Kidney epithelial cell (primary cell): ENCODE measurements at regions not wholly inside any gene's neighbourhood (a gene's known extent, or its start where the extent isn't known, plus 50 kb on each side); places are given as distances from the start of the nearest gene placed in this dataset.

Experiments used
- DNase-seq: peaks from one replicate; pipeline ENCODE4 v3.0.0-alpha.2; 2010; ENCODE audit warnings: low read depth
- H3K27me3 ChIP-seq: 2 replicates; pipeline ENCODE4 v1.6.0; 2011; ENCODE audit warnings: low read length; ENCODE audit not compliant: control insufficient read depth, insufficient read depth
- H3K36me3 ChIP-seq: 2 replicates; pipeline ENCODE4 v1.5.1; 2011; ENCODE audit warnings: low read length; ENCODE audit not compliant: control insufficient read depth, insufficient read depth
- H3K4me3 ChIP-seq: 2 replicates; pipeline ENCODE4 v1.5.1; 2011; ENCODE audit warnings: low read depth, mild to moderate bottlenecking, control low read depth, low read length
- TF ChIP-seq, protein P1 (sequence below): IDR thresholded peaks from 2 replicates; pipeline ENCODE4 v1.5.1; 2011; ENCODE audit warnings: mild to moderate bottlenecking, moderate library complexity, low read length, control low read depth, inconsistent platforms; ENCODE audit not compliant: insufficient read depth, poor library complexity, severe bottlenecking

DNA sequence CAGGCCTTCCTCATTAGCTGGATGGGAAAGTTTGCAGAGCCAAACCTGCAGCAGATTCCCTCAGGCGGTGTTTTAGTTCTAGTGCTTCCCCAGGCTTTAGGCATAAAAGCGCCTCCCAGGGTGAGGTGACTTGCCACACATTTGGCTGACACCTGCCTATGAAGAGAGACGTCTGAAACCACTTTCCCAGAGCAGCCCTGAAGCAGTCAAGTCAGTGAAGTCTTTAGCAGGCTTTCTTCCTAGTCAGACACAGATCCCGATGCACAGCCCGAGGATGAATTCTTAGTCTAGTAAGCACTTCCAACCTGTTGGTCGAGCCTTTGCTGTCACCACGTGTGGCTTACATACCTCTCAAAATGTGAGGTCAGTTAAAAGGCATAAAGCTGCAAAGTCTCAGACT, 484.1 kb downstream of the SMARCA1 start:
- Histone ChIP-seq H3K36me3 (no peaks in the 10 kb centered on the region), H3K27me3 (no peaks in the 10 kb centered on the region), H3K4me3 (no peak overlapping the region)
- TF ChIP-seq, protein P1, sequence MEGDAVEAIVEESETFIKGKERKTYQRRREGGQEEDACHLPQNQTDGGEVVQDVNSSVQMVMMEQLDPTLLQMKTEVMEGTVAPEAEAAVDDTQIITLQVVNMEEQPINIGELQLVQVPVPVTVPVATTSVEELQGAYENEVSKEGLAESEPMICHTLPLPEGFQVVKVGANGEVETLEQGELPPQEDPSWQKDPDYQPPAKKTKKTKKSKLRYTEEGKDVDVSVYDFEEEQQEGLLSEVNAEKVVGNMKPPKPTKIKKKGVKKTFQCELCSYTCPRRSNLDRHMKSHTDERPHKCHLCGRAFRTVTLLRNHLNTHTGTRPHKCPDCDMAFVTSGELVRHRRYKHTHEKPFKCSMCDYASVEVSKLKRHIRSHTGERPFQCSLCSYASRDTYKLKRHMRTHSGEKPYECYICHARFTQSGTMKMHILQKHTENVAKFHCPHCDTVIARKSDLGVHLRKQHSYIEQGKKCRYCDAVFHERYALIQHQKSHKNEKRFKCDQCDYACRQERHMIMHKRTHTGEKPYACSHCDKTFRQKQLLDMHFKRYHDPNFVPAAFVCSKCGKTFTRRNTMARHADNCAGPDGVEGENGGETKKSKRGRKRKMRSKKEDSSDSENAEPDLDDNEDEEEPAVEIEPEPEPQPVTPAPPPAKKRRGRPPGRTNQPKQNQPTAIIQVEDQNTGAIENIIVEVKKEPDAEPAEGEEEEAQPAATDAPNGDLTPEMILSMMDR = no peak
- DNase-seq = no peak

DNA sequence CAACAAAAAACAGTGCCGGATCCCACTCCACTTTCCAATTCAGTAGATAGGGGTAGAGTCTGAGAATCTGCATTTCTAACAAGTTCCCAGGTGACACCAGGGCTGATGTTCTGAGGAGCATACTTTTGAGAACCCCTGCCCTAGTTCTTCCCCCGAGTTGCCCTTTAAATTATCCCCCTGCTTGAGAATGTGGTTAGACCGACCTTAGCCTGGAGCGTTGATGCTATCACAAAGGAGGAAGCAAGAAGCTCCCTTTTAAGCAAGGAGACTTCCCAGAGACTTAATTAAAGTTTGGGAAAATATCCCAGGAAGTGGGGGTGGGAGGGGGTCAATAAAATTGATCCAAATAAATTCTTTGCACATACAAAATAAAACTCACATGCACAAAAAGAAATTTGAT, 485.9 kb downstream of the SMARCA1 start:
- DNase-seq = no peak
- TF ChIP-seq, protein P1 = no peak
- Histone ChIP-seq H3K36me3 (no peaks in the 10 kb centered on the region), H3K4me3 (no peak overlapping the region), H3K27me3 (no peaks in the 10 kb centered on the region)

DNA sequence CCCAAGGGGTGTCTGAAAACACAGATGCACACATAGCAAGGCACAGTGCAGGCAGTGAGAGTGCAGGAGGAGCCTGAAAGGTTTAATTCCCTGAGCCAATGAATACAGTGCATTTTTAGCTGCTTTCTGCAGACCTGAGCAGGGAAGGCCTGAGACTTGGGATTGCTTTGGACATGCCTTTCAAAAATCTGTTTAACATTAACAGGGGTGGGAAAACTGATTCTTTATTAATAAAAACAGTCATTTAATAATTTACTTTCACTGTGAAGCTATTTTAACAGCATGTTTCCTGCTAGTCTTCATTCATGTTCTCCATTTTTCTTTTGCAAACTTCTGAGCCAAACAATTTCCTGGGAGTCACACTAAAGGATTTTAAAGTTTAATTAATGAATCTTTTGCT, 488.1 kb downstream of the SMARCA1 start:
- Histone ChIP-seq H3K36me3 (no peaks in the 10 kb centered on the region), H3K4me3 (no peak overlapping the region), H3K27me3 (no peaks in the 10 kb centered on the region)
- DNase-seq = no peak
- TF ChIP-seq, protein P1 = no peak

DNA sequence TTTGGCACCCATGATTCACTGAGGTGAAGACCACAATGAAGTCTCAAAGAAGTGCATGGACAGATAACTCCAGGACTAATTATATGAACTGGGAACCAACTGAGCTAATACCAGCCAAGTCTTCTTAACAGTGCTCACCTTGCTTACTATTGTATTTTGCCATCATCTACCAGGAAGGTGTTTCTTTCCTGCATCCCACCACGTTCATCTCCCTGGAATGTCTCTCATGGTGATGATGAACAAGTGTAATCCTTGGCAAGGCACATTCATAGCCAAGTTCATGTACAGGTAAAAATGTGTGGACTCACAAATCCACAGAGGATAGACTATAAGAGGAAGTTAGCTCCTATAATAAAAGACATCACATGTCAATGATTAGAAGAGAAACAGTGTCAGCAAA, 489.1 kb downstream of the SMARCA1 start:
- no peaks in the 10 kb centered on the region for H3K36me3 ChIP-seq
- H3K27me3 ChIP-seq = no peaks in the 10 kb centered on the region
- H3K4me3 ChIP-seq = no peak overlapping the region
- TF ChIP-seq, protein P1 = no peak
- DNase-seq = no peak

DNA sequence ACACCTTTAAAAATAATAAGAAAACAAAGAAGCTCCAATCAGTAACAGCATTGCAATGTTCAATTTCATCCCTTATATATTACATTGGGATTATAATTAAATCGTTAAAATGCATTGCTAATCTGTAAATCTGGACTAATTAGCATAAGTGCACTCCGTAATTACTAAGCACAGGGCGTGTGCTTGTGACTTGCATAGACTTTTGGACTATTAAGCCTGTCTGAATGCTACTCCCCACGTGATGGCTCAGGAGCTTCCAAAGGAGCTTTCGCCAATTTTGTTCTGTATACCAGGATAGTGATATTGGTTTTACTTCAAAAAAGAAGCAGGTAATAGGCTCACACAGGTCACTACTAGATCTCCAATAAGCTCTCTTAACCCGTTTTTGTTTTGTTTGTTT, 497.1 kb downstream of the SMARCA1 start:
- TF ChIP-seq, protein P1 = no peak

DNA sequence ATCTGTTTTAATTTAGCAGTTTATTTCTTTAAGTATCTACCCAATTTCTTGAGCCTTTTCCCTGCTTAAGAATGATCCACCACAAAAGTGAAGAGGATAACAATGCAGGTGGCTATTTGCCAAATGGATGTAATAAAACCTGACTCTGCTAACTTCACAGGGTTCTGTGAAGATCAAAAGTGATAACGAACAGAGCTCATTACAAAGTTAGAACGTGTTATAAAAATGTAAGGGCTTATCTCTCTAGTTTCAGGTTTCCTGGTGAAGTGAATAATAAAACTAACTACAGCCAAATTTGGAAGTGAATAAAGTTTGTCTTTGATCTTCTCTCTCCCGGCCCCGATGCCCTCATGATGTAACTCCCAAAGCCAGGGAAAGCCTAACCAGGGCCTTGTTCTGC, 497.9 kb downstream of the SMARCA1 start:
- no peak overlapping the region for H3K4me3 ChIP-seq
- TF ChIP-seq, protein P1 = no peak
- DNase-seq = no peak
- H3K36me3 ChIP-seq = no peaks in the 10 kb centered on the region
- H3K27me3 ChIP-seq = no peaks in the 10 kb centered on the region

More for the DNA sequence above, 497.1 kb downstream of the SMARCA1 start:
- Histone ChIP-seq H3K4me3 (no peak overlapping the region), H3K36me3 (no peaks in the 10 kb centered on the region), H3K27me3 (no peaks in the 10 kb centered on the region)
- no peak for DNase-seq
